Breast epithelium (tissue), 3 donors: ENCODE measurements at regions not wholly inside any gene's neighbourhood (a gene's known extent, or its start where the extent isn't known, plus 50 kb on each side); places are given as distances from the start of the nearest gene placed in this dataset.

ENCODE experiments used
- POLR2A ChIP-seq: fragments of 450-650 bp; IDR thresholded peaks from one replicate; pipeline ENCODE4 v1.6.1; 2016; ENCODE audit warnings: antibody characterized with exemption, mild to moderate bottlenecking, moderate library complexity
- POLR2AphosphoS5 ChIP-seq, 3 donors: sonication (generic); formaldehyde crosslinking; IDR thresholded peaks; one replicate each; pipeline ENCODE4 v1.6.1; 2017; ENCODE audit warnings: antibody characterized with exemption in 3 of 3
- TF ChIP-seq, protein P1 (sequence below), 3 donors: fragments of 450-650 bp; IDR thresholded peaks; one replicate each; pipeline ENCODE4 v1.5.1; 2016 to 2017; ENCODE audit warnings: antibody characterized with exemption in 3 of 3, mild to moderate bottlenecking in 3 of 3, moderate library complexity in 3 of 3

- TF ChIP-seq POLR2AphosphoS5 (IDR thresholded peaks at IDR 0.05) (no peak), POLR2A (no peak)
- TF ChIP-seq, protein P1, sequence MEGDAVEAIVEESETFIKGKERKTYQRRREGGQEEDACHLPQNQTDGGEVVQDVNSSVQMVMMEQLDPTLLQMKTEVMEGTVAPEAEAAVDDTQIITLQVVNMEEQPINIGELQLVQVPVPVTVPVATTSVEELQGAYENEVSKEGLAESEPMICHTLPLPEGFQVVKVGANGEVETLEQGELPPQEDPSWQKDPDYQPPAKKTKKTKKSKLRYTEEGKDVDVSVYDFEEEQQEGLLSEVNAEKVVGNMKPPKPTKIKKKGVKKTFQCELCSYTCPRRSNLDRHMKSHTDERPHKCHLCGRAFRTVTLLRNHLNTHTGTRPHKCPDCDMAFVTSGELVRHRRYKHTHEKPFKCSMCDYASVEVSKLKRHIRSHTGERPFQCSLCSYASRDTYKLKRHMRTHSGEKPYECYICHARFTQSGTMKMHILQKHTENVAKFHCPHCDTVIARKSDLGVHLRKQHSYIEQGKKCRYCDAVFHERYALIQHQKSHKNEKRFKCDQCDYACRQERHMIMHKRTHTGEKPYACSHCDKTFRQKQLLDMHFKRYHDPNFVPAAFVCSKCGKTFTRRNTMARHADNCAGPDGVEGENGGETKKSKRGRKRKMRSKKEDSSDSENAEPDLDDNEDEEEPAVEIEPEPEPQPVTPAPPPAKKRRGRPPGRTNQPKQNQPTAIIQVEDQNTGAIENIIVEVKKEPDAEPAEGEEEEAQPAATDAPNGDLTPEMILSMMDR (IDR thresholded peaks at IDR 0.05), result no peak
Observed at GRCh38 chr14:75226755-75227544, 50.5 kb upstream of the TMED10 start.
